ENCODE measurements at regions not wholly inside any gene's neighbourhood (a gene's known extent, or its start where the extent isn't known, plus 50 kb on each side); places are given as distances from the start of the nearest gene placed in this dataset.

DNA sequence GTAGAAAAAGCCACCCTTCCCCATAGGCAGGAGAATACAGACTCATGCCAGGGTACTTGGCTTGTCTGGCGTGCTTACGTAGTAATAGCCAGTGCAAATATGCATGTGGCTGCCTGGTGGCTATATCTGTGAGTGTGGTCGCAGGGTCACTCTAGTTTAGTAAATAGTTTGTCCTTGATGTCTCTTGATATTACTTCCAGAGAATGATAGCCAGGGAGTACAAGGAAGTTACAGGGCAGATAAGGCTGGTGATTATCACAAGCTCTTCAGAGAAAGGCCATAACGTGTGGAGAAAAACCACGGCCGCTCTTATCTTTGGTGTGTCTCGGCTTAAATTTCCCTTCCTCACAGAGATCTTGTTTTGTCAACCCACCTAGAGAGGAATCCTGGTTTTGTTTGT lies 54.3 kb upstream of the SLC39A10 start:
- H2AFZ ChIP-seq, result no peak overlapping the region
- H3K9me2 ChIP-seq (replicated peaks; ENCODE audit: insufficient read depth), result no peaks in the 10 kb centered on the region
- H3K27me3 ChIP-seq, result no peaks in the 10 kb centered on the region
- no peak for DNase-seq (ENCODE audit: low spot score)
- 56% methylated on average over 7 of the region's 7 CpGs for WGBS (ENCODE audit: low lambda C conversion rate, missing lambda C conversion rate)
- no peak overlapping the region for H3K27ac ChIP-seq
- H3K79me2 ChIP-seq, result no peaks in the 10 kb centered on the region
- no peaks in the 10 kb centered on the region for H3K36me3 ChIP-seq (replicated peaks; ENCODE audit: insufficient read depth, low read depth)
- no peaks in the 10 kb centered on the region for H3K4me1 ChIP-seq (ENCODE audit: insufficient read depth)
- TF ChIP-seq EZH2 (IDR thresholded peaks at IDR 0.05; ENCODE audit: borderline replicate concordance) (no peak), EZH2phosphoT487 (IDR thresholded peaks at IDR 0.05; ENCODE audit: low read depth, severe bottlenecking, unreplicated experiment) (no peak), CTCF (IDR thresholded peaks at IDR 0.05; ENCODE audit: poor library complexity) (no peak)
- H3K4me2 ChIP-seq, result no peak overlapping the region
- no peak overlapping the region for H3K4me3 ChIP-seq
- no peaks in the 10 kb centered on the region for H3K9me3 ChIP-seq (ENCODE audit: low read depth)
- H4K20me1 ChIP-seq (ENCODE audit: insufficient read depth, poor library complexity, severe bottlenecking), result no peaks in the 10 kb centered on the region

- no peak overlapping the region for H3K4me3 ChIP-seq
- no peaks in the 10 kb centered on the region for H3K36me3 ChIP-seq (replicated peaks; ENCODE audit: insufficient read depth, low read depth)
- no peak overlapping the region for H2AFZ ChIP-seq
- H3K4me1 ChIP-seq (ENCODE audit: insufficient read depth), result no peaks in the 10 kb centered on the region
- TF ChIP-seq CTCF (IDR thresholded peaks at IDR 0.05; ENCODE audit: poor library complexity) (no peak), EZH2 (IDR thresholded peaks at IDR 0.05; ENCODE audit: borderline replicate concordance) (no peak), EZH2phosphoT487 (IDR thresholded peaks at IDR 0.05; ENCODE audit: low read depth, severe bottlenecking, unreplicated experiment) (no peak)
- H3K9me2 ChIP-seq (replicated peaks; ENCODE audit: insufficient read depth), result no peaks in the 10 kb centered on the region
- H3K79me2 ChIP-seq, result no peaks in the 10 kb centered on the region
- peak overlapping the region; percentile 27 for H3K27ac ChIP-seq
- no peak for DNase-seq (ENCODE audit: low spot score)
- WGBS (ENCODE audit: low lambda C conversion rate, missing lambda C conversion rate), result 74% methylated on average over 6 of the region's 6 CpGs
- H3K9me3 ChIP-seq (ENCODE audit: low read depth), result no peaks in the 10 kb centered on the region
- no peak overlapping the region for H3K4me2 ChIP-seq
- no peaks in the 10 kb centered on the region for H4K20me1 ChIP-seq (ENCODE audit: insufficient read depth, poor library complexity, severe bottlenecking)
- no peaks in the 10 kb centered on the region for H3K27me3 ChIP-seq
Measured at GRCh38 chr2:195601361-195601760, 55.7 kb upstream of the SLC39A10 start.

- H3K79me2 ChIP-seq, result no peaks in the 10 kb centered on the region
- H3K4me1 ChIP-seq (ENCODE audit: insufficient read depth), result no peaks in the 10 kb centered on the region
- H2AFZ ChIP-seq, result no peak overlapping the region
- no peak for DNase-seq (ENCODE audit: low spot score)
- no peak for TF ChIP-seq CTCF (IDR thresholded peaks at IDR 0.05; ENCODE audit: poor library complexity)
- TF ChIP-seq EZH2phosphoT487 (IDR thresholded peaks at IDR 0.05; ENCODE audit: low read depth, severe bottlenecking, unreplicated experiment), result no peak
- H3K9me2 ChIP-seq (replicated peaks; ENCODE audit: insufficient read depth), result no peaks in the 10 kb centered on the region
- H3K27me3 ChIP-seq, result no peaks in the 10 kb centered on the region
- H3K9me3 ChIP-seq (ENCODE audit: low read depth), result no peaks in the 10 kb centered on the region
- H4K20me1 ChIP-seq (ENCODE audit: insufficient read depth, poor library complexity, severe bottlenecking), result no peaks in the 10 kb centered on the region
- H3K4me3 ChIP-seq, result no peak overlapping the region
- H3K36me3 ChIP-seq (replicated peaks; ENCODE audit: insufficient read depth, low read depth), result no peaks in the 10 kb centered on the region
- no peak overlapping the region for H3K27ac ChIP-seq
- H3K4me2 ChIP-seq, result no peak overlapping the region
Measured at GRCh38 chr2:195600778-195601177, 56.2 kb upstream of the SLC39A10 start.

DNA sequence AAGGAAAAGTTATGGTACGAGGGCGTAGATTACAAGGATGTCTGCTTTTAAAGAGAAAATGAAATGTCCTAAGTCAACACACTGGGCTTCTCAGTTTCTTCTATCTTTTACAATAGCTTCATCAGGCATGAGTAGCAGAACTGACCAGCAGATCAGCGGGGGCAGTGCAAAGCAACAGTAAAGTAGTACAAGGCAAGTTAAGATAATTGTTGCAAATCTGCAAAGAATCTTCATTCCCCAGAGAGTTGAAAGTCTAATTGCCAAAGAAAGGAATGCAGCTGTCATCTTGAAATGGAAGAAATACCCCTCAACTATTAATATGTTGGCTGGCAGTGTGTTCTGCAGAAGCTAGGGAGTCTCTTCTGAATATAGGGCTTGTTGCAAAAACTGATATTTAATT lies 60.2 kb upstream of the SLC39A10 start:
- H3K4me2 ChIP-seq, result no peak overlapping the region
- H3K9me2 ChIP-seq (replicated peaks; ENCODE audit: insufficient read depth), result no peaks in the 10 kb centered on the region
- DNase-seq (ENCODE audit: low spot score), result no peak
- H3K36me3 ChIP-seq (replicated peaks; ENCODE audit: insufficient read depth, low read depth), result no peaks in the 10 kb centered on the region
- no peak for TF ChIP-seq EZH2phosphoT487 (IDR thresholded peaks at IDR 0.05; ENCODE audit: low read depth, severe bottlenecking, unreplicated experiment)
- H3K27ac ChIP-seq, result no peak overlapping the region
- no peaks in the 10 kb centered on the region for H3K9me3 ChIP-seq (ENCODE audit: low read depth)
- 84% methylated on average over 3 of the region's 3 CpGs for WGBS (ENCODE audit: low lambda C conversion rate, missing lambda C conversion rate)
- no peak overlapping the region for H3K4me3 ChIP-seq
- H3K4me1 ChIP-seq (ENCODE audit: insufficient read depth), result no peaks in the 10 kb centered on the region
- H3K27me3 ChIP-seq, result no peaks in the 10 kb centered on the region
- no peaks in the 10 kb centered on the region for H3K79me2 ChIP-seq
- H2AFZ ChIP-seq, result no peak overlapping the region
- no peaks in the 10 kb centered on the region for H4K20me1 ChIP-seq (ENCODE audit: insufficient read depth, poor library complexity, severe bottlenecking)

Data from hepatocyte (in vitro differentiated cells).